ENCODE measurements at regions not wholly inside any gene's neighbourhood (a gene's known extent, or its start where the extent isn't known, plus 50 kb on each side); places are given as distances from the start of the nearest gene placed in this dataset.

DNA sequence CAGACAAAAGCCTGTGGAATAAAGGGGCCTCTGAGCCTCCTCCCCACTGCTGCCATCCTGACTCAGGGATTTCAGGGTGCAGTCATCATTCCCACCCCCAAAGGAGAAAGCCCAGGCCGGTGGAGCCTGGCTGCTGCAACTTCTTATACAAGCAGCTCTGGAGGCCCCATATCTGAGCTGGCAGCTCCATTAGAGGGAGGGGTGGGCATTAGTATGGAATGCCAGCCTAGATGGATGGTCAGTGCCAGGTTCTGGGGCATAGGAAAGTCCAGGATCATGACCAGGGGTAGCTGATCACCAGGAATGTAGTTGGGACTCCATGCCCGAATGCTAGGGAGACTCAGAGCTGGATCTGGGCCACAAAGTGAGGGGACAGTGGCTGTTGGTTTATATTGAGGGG is 581.0 kb downstream of the KCNJ18 start:
- TF ChIP-seq POLR2AphosphoS5 (IDR thresholded peaks at IDR 0.05; ENCODE audit: low read depth, low read length) (no peak), ELF1 (CRISPR knock-in tag; IDR thresholded peaks at IDR 0.05) (no peak)
- TF ChIP-seq, protein P1, sequence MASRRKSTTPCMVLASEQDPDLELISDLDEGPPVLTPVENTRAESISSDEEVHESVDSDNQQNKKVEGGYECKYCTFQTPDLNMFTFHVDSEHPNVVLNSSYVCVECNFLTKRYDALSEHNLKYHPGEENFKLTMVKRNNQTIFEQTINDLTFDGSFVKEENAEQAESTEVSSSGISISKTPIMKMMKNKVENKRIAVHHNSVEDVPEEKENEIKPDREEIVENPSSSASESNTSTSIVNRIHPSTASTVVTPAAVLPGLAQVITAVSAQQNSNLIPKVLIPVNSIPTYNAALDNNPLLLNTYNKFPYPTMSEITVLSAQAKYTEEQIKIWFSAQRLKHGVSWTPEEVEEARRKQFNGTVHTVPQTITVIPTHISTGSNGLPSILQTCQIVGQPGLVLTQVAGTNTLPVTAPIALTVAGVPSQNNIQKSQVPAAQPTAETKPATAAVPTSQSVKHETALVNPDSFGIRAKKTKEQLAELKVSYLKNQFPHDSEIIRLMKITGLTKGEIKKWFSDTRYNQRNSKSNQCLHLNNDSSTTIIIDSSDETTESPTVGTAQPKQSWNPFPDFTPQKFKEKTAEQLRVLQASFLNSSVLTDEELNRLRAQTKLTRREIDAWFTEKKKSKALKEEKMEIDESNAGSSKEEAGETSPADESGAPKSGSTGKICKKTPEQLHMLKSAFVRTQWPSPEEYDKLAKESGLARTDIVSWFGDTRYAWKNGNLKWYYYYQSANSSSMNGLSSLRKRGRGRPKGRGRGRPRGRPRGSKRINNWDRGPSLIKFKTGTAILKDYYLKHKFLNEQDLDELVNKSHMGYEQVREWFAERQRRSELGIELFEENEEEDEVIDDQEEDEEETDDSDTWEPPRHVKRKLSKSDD (CRISPR knock-in tag; IDR thresholded peaks at IDR 0.05; ENCODE audit: low read depth), result no peak
- TF ChIP-seq, protein P2, sequence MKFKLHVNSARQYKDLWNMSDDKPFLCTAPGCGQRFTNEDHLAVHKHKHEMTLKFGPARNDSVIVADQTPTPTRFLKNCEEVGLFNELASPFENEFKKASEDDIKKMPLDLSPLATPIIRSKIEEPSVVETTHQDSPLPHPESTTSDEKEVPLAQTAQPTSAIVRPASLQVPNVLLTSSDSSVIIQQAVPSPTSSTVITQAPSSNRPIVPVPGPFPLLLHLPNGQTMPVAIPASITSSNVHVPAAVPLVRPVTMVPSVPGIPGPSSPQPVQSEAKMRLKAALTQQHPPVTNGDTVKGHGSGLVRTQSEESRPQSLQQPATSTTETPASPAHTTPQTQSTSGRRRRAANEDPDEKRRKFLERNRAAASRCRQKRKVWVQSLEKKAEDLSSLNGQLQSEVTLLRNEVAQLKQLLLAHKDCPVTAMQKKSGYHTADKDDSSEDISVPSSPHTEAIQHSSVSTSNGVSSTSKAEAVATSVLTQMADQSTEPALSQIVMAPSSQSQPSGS (CRISPR knock-in tag; IDR thresholded peaks at IDR 0.05), result no peak
- TF ChIP-seq, protein P3, sequence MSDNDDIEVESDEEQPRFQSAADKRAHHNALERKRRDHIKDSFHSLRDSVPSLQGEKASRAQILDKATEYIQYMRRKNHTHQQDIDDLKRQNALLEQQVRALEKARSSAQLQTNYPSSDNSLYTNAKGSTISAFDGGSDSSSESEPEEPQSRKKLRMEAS (IDR thresholded peaks at IDR 0.05), result no peak
